HCT116 (cell line): ENCODE measurements at regions not wholly inside any gene's neighbourhood (a gene's known extent, or its start where the extent isn't known, plus 50 kb on each side); places are given as distances from the start of the nearest gene placed in this dataset.

Experiments used
- ATAC-seq: fragments of 200-7000 bp; cut with Tn5 transposase; 2 replicates; pipeline ENCODE4 v1.9.1; 2020; ENCODE audit warnings: mild to moderate bottlenecking, moderate library complexity
- BruUV-seq: library from RNA; stranded (reverse); fragments of 400-500 nt; replicated peaks from 2 replicates; lab custom pipeline; 2021; lab: Mats Ljungman, UMichigan
- CTCF ChIA-PET: fragments of 300-600 bp; sonication (Branson Sonifier 250); formaldehyde crosslinking; loops from one replicate; lab custom pipeline; 2021; ENCODE audit warnings: antibody characterized with exemption; lab: Charles Lee
- POLR2A ChIA-PET: fragments of 300-600, 350-600 bp; sonication (Branson Sonifier 250); formaldehyde crosslinking; loops from one replicate; lab custom pipeline; 2021; ENCODE audit warnings: antibody characterized with exemption; lab: Charles Lee
- RAD21 ChIA-PET, 2 experiments: fragments of 300-600 bp; sonication (Branson Sonifier 250); formaldehyde crosslinking; loops; one replicate each; lab custom pipeline; 2023; ENCODE audit warnings: low total read pairs in 2 of 2; ENCODE audit not compliant: uncharacterized antibody in 2 of 2, unreplicated experiment in 2 of 2, low non-redundant PET in 1 of 2; lab: Charles Lee
- DNase-seq: peaks from one replicate; pipeline ENCODE4 v3.0.0-alpha.2; 2010; ENCODE audit warnings: low read depth, low spot score
- H2AFZ ChIP-seq: fragments of 200-600 bp; shearing (Covaris generic), sonication (generic); 2 replicates; pipeline ENCODE4 v1.6.1; 2017; ENCODE audit warnings: low read depth, mixed run types, mixed read lengths, antibody characterized with exemption, low read length; ENCODE audit not compliant: poor library complexity, severe bottlenecking
- H3K27ac ChIP-seq: 2 replicates; pipeline ENCODE4 v1.5.1; 2012; ENCODE audit warnings: low read depth, low read length
- H3K27me3 ChIP-seq: fragments of 200-600 bp; sonication (generic); 2 replicates; pipeline ENCODE4 v1.6.1; 2016; ENCODE audit warnings: mixed run types, low read length, mixed read lengths; ENCODE audit not compliant: insufficient read depth
- H3K36me3 ChIP-seq, 2 experiments: fragments of 200-500 bp in 1 of 2; fragments of 200-600 bp in 1 of 2; sonication (Bioruptor generic) in 1 of 2; sonication (generic) in 1 of 2; 2 replicates each; pipeline versions ENCODE4 v1.5.1 to v1.6.1; 2014 to 2016; ENCODE audit warnings: low read length in 2 of 2, inconsistent platforms in 1 of 2, mixed read lengths in 1 of 2, mixed run types in 1 of 2; ENCODE audit not compliant: insufficient read depth in 2 of 2, control insufficient read depth in 1 of 2
- H3K4me1 ChIP-seq, 2 experiments: fragments of 200-600 bp in 1 of 2; sonication (generic) in 1 of 2; 2 replicates each; pipeline versions ENCODE4 v1.5.1 to v1.6.1; 2012 to 2017; ENCODE audit warnings: low read length in 2 of 2, inconsistent platforms in 1 of 2, mild to moderate bottlenecking in 1 of 2, mixed read lengths in 1 of 2, mixed run types in 1 of 2, moderate library complexity in 1 of 2; ENCODE audit not compliant: insufficient read depth in 2 of 2, control insufficient read depth in 1 of 2
- H3K4me2 ChIP-seq: fragments of 200-600 bp; sonication (generic); 2 replicates; pipeline ENCODE4 v1.6.1; 2017; ENCODE audit warnings: mixed run types, low read length, mixed read lengths
- H3K4me3 ChIP-seq, 2 experiments: fragments of 200-600 bp in 1 of 2; sonication (generic) in 1 of 2; replicated peaks in 1 of 2; 2 replicates each; pipeline ENCODE4 v1.5.1; 2011 to 2016; ENCODE audit warnings: low read length in 2 of 2, control low read depth in 1 of 2, low read depth in 1 of 2, mild to moderate bottlenecking in 1 of 2, mixed read lengths in 1 of 2, mixed run types in 1 of 2
- H3K79me2 ChIP-seq: fragments of 200-600 bp; sonication (generic); 2 replicates; pipeline ENCODE4 v1.6.1; 2017; ENCODE audit warnings: mild to moderate bottlenecking, mixed run types, low read length, moderate library complexity, mixed read lengths; ENCODE audit not compliant: insufficient read depth
- H3K9ac ChIP-seq: fragments of 200-600 bp; sonication (generic); 2 replicates; pipeline ENCODE4 v1.6.1; 2016; ENCODE audit warnings: low read length, mixed read lengths
- H3K9me2 ChIP-seq: fragments of 200-600 bp; sonication (generic), shearing (Covaris generic); 2 replicates; pipeline ENCODE4 v1.6.1; 2017; ENCODE audit warnings: mixed run types, mild to moderate bottlenecking, moderate library complexity; ENCODE audit not compliant: insufficient read depth
- H3K9me3 ChIP-seq, 2 experiments: fragments of 200-500 bp in 1 of 2; fragments of 200-600 bp in 1 of 2; sonication (Bioruptor generic) in 1 of 2; sonication (generic) in 1 of 2; 2 replicates each; pipeline ENCODE4 v1.6.1; 2014 to 2017; ENCODE audit warnings: low read length in 2 of 2, mixed read lengths in 2 of 2, inconsistent platforms in 1 of 2, low read depth in 1 of 2, mild to moderate bottlenecking in 1 of 2, mixed run types in 1 of 2, moderate library complexity in 1 of 2; ENCODE audit not compliant: control insufficient read depth in 1 of 2, insufficient read depth in 1 of 2
- H4K20me1 ChIP-seq: fragments of 200-600 bp; sonication (generic), shearing (Covaris generic); 2 replicates; pipeline ENCODE4 v1.6.1; 2017; ENCODE audit warnings: mixed run types, mild to moderate bottlenecking, moderate library complexity; ENCODE audit not compliant: insufficient read depth
- ATF3 ChIP-seq: IDR thresholded peaks from 2 replicates; pipeline ENCODE4 v1.6.1; 2012
- CBX3 ChIP-seq: IDR thresholded peaks from 2 replicates; pipeline ENCODE4 v1.6.1; 2012; ENCODE audit warnings: low read depth
- CTCF ChIP-seq, 3 experiments: fragments of 200-600 bp in 1 of 3; sonication (generic) in 1 of 3; IDR thresholded peaks in 2 of 3; conservative IDR thresholded peaks in 1 of 3; 2 replicates each; pipeline ENCODE4 v1.5.1; 2012 to 2017; ENCODE audit warnings: low read depth in 2 of 3, low read length in 2 of 3, antibody characterized with exemption in 1 of 3, borderline replicate concordance in 1 of 3, control low read depth in 1 of 3, mild to moderate bottlenecking in 1 of 3, mixed read lengths in 1 of 3, mixed run types in 1 of 3, moderate library complexity in 1 of 3; ENCODE audit not compliant: insufficient read depth in 1 of 3
- ELF1 ChIP-seq: IDR thresholded peaks from 2 replicates; pipeline ENCODE4 v1.6.1; 2012; ENCODE audit warnings: low read depth, borderline replicate concordance
- EZH2 ChIP-seq: fragments of 200-600 bp; sonication (generic); IDR thresholded peaks from 2 replicates; pipeline ENCODE4 v1.6.1; 2017; ENCODE audit warnings: antibody characterized with exemption, mixed run types
- FOSL1 ChIP-seq: IDR thresholded peaks from 2 replicates; pipeline ENCODE4 v1.6.1; 2012; ENCODE audit warnings: low read depth
- MAX ChIP-seq: IDR thresholded peaks from 2 replicates; pipeline ENCODE4 v1.6.1; 2012
- POLR2A ChIP-seq: IDR thresholded peaks from 2 replicates; pipeline ENCODE4 v1.7.0; 2011; ENCODE audit warnings: borderline replicate concordance; ENCODE audit not compliant: insufficient read depth, insufficient read length; ENCODE audit errors: extremely low read depth
- REST ChIP-seq: IDR thresholded peaks from 2 replicates; pipeline ENCODE4 v1.6.1; 2012; ENCODE audit warnings: low read depth
- SP1 ChIP-seq: IDR thresholded peaks from 2 replicates; pipeline ENCODE4 v1.6.1; 2012; ENCODE audit warnings: low read depth
- TCF7L2 ChIP-seq: IDR thresholded peaks from 2 replicates; pipeline ENCODE4 v1.7.0; 2011; ENCODE audit warnings: borderline replicate concordance, inconsistent platforms; ENCODE audit not compliant: insufficient read depth, insufficient read length; ENCODE audit errors: extremely low read depth
- ZFX ChIP-seq: fragments of 450-650 bp; IDR thresholded peaks from 2 replicates; pipeline ENCODE4 v1.6.1; 2017
- ZNF274 ChIP-seq: fragments of 200-500 bp; sonication (Bioruptor generic); IDR thresholded peaks from 2 replicates; pipeline ENCODE4 v1.6.1; 2014; ENCODE audit warnings: mild to moderate bottlenecking, low read depth, low read length, inconsistent platforms
- intact Hi-C: fragments of 100-400 bp; cut with micrococcal nuclease; formaldehyde crosslinking; loops from 2 replicates; pipeline ENCODE4 v1.10.0; 2022

GRCh38 chr4:24400537-24400936, 183.8 kb downstream of the DHX15 start:
- intact Hi-C loops = loop anchor here (5.0 kb wide), 1 partner anchor 1618 kb away; no protein-coding TSS in a partner anchor

More at GRCh38 chr4:24400537-24400936, 183.8 kb downstream of the DHX15 start:
- ATAC-seq (no peak), DNase-seq (no peak)
- no peaks in the 10 kb centered on the region for H3K9me2 ChIP-seq
- no peak overlapping the region for H3K4me2 ChIP-seq
- H3K27ac ChIP-seq = no peak overlapping the region
- no peak overlapping the region for H3K4me3 ChIP-seq
- BruUV-seq = no TSS peak
- H4K20me1 ChIP-seq = no peaks in the 10 kb centered on the region
- no peak overlapping the region for H2AFZ ChIP-seq
- ChIA-PET RAD21 (no interaction called here), POLR2A (no interaction called here), CTCF (no interaction called here)
- no peaks in the 10 kb centered on the region; the same call in 1 of the 2 replicates for H3K27me3 ChIP-seq
- H3K9me3 ChIP-seq = no peaks in the 10 kb centered on the region
- no peak overlapping the region for H3K9ac ChIP-seq
- H3K36me3 ChIP-seq = no peaks in the 10 kb centered on the region; a peak in 1 of 4 replicates
- no peak for TF ChIP-seq SP1
- TF ChIP-seq ELF1 = no peak
- TF ChIP-seq ZNF274 = no peak
- TF ChIP-seq ATF3 = no peak
- TF ChIP-seq REST = no peak
- TF ChIP-seq FOSL1 = no peak
- no peak for TF ChIP-seq CBX3
- no peak for TF ChIP-seq POLR2A
- TF ChIP-seq EZH2 = no peak
- TF ChIP-seq ZFX = no peak
- TF ChIP-seq TCF7L2 = no peak
- no peak for TF ChIP-seq CTCF (IDR thresholded peaks at IDR 0.05 in 2 of 3, conservative IDR thresholded peaks at IDR 0.05 in 1 of 3; ENCODE audit: borderline replicate concordance in 1 of 3, insufficient read depth in 1 of 3, low read depth in 2 of 3, low read length in 2 of 3)
- no peak for TF ChIP-seq MAX
- no peaks in the 10 kb centered on the region for H3K4me1 ChIP-seq
- no peaks in the 10 kb centered on the region for H3K79me2 ChIP-seq
